Occipital lobe (tissue), 1 donor: ENCODE measurements at regions not wholly inside any gene's neighbourhood (a gene's known extent, or its start where the extent isn't known, plus 50 kb on each side); places are given as distances from the start of the nearest gene placed in this dataset.

Source experiments
- DNase-seq: peaks from one replicate; lab custom pipeline; 2025; lab: John Stamatoyannopoulos, UW

DNA sequence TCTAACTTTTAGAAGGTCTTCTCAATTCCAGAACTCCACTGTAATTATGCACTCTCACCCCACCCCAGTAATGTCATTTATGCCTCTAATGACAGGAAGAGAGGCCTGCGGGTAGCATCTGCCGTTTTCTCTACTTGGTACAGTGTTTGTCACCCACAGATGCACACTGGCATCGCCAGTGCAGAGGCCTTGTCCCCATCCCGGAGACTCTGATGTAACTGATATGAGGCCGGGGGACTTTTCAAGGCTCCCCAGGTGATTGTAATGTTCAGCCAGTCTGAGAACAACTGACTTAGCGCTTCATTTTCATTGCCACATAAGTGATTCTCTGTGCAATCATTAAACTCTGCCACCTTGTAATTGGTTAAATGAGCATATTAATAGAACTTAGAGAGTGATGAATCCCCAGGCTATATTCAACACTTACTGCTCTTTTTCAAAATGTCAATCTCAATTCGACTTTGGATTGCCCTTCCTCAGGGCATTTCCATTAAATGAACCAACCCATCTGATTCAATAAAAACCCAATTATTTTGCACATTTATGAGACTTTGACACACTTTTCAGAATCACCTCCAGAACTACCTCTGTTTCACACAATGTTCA, 113.2 kb downstream of the HERPUD2 start:
- DNase-seq = no peak

DNA sequence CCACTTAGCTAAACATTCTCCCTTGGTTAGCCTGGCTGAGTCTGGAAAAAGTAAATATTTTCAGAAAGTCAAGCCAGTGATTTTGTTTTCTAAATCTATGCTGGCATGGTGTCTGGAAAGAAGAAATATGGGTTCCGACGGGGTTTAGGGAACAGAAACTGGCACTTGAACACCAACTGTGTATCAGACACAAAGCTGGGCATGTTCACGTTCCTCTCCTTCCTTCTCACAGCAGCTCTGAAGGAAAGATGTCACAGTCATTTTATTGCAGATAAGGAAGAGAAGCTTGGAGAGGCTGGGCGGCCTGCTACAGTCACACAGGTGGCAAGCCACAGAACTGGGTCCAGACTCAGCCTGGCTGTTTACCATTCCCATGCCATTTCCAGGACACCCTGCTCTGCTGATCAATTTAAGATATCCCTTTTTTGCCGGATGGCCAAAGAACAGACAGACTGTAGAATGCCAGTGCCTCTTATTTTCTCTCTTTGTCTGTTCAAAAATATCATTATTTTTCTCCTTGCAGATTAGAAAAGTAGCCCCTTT, 118.8 kb downstream of the HERPUD2 start:
- DNase-seq = no peak

DNA sequence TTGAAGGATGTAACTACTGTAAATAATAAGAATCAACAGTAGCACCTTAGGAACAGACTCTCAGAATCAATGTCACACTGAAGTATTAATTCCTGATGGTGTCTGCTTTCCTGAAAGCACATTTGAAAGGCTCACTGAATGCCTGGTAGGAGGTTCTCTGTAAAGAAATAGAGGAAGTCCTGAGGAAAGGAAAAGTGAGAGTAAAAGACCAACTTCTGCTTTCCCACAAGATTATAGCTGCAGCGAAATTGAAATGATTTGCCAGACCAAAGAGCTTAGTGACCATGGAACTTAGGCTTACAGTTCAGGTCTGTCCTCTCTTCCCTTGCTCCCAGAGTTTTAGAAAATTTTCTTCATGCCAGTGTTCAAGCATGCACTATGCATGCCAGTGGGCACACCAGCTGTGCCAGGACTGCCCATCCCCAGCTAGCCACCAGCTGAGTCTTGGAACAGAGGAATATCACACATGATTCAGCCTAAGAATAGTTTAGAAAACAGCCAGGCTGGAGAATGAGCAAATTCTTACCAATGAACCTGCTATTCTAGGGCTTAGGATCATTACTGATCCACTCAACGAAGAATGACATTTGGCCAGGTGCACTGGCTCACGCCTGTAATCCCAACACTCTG, 123.2 kb downstream of the HERPUD2 start:
- no peak for DNase-seq

DNA sequence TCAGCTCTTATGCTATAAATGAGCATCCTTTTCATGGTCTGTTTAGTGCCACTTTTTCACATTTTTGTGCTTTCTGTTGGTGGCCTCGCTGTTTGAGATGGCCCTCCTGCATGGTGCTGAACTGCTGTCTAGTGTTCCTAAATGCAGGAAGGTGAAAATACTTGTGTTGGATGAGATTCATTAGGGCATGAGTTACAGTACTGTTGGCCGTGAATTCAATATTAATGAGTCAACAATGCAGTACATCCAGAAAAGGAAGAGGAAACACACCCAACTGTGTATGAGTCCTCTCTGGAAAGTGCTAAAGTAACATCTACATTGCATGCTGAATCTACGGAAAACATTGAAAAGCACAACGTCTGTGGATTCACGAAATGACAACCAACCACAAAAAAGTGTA, 124.0 kb downstream of the HERPUD2 start:
- DNase-seq = no peak

DNA sequence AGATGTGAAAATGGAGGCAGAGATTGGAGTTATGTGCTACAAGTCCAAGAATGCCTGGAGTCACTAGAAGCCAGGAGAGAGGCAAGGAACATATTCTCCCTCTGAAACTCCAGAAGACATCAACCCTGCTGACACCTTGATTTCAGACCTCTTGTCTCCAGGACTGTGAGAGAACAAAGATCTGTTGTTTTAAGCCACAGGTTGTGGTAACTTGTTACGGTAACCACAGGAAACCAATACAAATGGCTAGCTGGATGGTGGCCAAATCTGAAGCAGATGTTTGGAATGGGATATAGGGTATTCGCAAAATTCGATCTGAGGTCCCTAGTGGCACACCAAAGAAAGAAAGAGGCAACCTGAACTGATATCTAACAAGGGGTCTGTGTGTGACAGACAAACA, 129.0 kb downstream of the HERPUD2 start:
- DNase-seq = no peak

DNA sequence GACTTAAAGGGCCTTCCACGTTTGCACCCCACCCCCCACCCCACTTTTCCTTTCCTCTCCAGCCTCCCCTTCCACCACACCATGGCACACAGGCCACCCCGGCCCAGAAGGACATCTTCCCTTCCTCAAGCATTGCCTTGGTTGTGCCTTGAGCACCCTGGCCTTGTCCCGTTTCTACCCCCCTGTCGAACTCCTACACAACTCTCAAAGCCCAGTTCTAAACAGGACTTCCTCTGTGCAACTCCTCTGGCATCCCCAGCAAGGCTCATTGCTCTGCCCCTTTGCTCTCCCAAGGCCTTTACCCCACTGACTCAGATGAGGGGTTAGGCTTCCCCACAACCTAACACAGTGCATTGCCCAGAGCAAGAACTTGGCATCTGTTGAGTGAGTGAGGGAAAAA, 136.1 kb downstream of the HERPUD2 start:
- DNase-seq = no peak

DNA sequence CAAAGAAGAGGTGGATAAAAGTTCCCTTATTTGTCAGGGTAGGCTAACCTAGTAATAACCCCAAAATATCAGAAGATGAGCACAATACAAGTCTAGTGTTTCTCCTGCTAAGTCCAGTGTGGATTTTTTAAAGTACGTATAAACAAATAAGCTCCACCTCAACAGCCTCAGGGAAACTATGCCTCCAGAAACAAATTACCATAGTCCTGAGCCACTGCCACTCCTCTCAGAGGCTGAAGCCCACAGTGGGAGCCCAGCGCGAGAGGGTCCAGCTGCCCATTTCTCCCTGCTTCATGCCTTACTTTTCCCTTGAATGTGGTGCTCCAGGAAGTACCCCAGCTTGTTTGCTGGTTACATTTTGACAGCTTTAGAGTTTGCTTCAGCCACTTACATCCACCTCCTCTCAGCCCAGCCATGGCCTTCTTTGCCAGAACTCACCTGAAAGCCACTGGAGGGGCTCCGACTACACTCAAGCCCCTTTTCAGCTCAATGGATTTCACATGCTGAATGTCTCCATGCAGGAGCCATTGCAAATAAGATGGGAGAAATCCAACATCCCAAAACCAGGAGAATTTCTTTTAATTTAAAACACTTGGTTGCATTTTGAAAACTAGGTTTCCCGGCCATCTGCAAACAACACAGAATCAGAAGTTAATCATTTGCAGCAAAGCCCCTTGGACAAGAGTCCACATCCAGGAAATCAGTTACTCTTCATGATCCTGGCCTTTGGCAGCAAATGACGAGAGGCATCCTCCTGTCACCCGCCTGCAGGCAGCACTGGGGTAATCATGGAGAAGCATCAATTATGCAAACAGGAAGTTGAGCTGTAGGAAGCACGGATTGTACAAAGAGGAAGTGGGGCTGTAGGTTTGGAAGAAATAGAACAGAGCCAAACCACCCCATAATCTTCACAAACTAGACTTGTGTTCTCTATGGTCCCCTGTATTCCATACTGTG, 138.1 kb downstream of the HERPUD2 start:
- DNase-seq = no peak

DNA sequence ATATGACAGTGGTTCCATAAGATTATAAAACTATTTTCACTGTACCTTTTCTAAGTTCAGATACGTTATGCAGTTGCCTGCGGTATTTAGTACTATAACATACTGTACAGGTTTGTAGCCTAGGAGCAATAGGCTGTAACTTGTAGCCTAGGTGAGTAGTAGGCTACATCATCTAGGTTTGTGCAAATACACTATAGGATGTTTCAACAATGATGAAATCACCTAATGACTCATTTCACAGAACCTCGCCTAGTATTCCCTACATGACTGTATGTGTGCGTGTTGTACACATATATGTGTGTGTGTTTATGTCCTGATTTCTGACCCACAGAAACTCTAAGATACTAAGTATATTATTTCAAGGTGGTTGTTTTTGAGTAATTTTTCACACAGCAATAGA, 139.0 kb downstream of the HERPUD2 start:
- DNase-seq = no peak

DNA sequence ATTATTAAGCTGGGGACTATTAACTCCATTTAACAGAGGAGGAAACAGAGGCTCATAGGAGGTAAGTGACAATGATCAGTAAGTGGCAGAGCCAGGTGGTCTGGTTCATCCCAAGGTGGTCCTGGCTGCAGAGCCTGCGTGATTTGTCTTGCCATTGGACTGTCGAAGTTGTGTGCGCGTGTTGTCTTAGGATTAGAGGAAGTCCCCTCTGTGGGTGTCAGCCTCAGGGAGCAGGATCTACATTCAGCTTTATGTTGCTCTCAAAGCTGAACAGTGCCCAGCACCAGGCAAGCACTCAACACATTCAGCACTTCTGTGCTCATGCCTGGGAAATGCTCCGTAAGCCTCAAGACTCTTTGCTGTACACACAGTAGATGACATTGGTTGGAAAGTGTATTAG, 139.5 kb downstream of the HERPUD2 start:
- DNase-seq = no peak

DNA sequence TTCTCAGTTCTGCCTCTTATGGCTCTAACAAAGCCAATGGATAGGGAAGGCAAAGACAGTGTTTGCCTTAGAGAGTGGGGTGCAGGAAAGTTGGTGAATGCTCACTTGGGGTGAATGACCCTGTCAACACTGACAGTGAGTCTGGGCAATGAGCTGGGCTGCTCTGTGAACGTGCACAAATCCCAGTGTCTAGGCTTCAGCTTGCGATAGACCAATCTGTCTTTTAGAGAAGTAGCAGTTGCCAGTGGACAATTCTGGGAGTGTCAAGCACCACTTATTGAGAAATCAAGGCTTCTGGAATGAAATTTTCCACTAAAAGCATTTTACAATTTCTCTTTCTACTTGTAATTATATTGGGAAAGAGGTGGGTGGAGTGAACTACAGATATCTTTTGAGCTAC, 141.4 kb downstream of the HERPUD2 start:
- no peak for DNase-seq

DNA sequence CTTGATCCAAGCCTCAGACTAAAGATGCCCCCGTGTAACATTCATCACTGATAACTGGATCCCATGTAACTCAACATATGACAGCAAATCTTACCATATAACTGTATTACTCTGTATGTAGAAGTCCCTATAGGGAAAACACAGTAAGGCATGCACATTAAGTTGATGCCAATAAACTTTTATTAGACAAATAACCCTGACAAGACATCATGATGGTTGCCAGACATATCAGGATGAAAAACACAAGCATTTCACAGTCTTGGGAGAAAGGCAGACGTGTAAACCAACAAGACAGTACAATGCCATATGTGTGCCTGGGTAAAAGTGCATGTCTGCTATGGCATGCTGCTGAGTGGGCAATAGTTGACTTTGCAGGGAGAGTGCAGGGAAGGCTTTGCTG, 142.2 kb downstream of the HERPUD2 start:
- no peak for DNase-seq

DNA sequence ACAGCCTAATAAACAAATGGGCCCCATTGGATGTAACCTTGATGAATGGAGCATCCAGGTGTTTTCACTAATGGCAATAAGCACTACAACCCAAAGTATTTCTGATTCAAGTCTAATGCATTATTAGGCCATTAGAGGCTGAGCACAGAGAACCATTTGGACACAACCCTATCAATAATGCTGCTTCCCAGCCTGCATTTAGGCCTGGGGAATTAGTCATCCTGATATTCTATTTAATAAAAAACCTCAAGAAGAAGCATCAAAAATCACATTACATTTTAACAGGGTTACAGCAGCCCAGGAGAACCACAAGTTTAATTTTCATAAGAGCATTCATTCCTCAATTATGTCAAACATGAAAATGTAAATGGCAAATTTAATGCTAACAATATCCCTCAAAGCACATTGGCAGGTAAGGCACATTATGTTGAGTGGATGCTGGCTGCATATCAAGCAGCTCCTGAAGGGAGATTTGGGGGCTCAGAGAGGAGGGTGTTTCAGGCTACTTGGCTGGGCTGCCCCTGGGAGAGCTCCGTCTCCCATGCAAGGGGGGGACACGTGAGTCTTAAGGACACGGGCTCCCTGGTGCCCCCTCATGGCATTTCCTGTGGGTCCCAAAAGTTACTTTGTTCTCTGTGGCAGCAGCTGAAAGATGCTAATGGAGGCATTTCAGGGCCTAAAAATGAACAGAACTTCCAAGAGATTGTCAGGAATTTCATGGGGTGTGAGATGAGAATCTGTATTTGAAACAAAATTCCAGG, 143.4 kb downstream of the HERPUD2 start:
- DNase-seq = no peak

DNA sequence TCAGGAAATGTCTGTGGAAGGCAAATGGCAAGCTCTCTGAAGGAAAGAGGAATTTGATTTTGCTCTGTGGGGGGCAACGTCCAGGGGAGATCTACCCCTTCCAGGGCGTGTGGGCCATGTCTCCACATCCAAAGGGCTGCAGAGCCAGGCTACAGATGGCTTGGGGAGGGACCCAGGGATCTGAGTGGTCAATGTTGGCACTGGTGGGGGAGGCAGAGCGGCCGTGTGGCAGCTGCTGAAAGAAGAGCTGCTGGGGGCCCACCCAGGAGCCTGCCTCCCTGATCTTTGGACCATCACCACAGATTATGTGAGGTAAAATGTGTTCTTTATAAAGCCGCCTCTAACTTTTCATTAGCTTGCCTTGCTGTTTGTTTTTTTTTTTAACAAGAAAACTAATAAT, 144.1 kb downstream of the HERPUD2 start:
- no peak for DNase-seq

DNA sequence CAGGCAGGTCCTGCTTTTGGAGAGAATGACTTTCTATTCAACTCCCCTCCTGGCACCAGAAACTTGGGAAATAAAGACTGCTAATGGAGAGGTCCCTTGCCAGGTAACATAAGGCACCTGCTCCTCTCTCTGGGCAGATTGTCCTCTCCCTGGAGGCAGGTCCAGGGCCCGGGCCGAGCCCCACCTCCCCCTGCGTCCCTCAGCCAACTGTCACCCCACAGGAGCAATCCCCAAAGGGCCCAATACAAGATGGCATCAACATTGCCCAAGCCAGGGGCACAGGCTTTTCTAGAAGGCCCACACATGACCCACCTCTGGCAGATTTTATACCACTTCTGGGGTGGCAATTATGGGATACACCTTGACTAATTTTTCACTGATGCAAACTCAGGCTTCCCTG, 145.2 kb downstream of the HERPUD2 start:
- no peak for DNase-seq

DNA sequence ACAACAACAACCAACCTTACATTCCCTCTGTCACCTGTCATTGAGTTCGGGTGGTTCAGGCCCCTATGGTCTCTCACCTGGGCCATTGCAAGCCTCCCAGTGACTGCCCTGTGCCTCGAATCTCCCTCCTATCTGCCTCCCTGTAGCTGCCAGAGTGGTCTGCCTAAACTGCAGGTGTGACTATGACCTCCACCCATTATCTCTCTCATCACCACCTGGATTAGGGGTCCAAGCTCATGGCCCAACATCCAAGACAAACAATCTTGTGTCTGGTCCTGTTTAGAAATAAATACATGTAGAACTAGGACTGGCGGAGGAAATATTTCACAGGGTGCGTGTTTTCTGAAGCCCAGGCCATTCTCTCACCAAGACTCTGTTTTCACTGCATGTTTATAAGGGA, 146.6 kb downstream of the HERPUD2 start:
- DNase-seq = no peak

DNA sequence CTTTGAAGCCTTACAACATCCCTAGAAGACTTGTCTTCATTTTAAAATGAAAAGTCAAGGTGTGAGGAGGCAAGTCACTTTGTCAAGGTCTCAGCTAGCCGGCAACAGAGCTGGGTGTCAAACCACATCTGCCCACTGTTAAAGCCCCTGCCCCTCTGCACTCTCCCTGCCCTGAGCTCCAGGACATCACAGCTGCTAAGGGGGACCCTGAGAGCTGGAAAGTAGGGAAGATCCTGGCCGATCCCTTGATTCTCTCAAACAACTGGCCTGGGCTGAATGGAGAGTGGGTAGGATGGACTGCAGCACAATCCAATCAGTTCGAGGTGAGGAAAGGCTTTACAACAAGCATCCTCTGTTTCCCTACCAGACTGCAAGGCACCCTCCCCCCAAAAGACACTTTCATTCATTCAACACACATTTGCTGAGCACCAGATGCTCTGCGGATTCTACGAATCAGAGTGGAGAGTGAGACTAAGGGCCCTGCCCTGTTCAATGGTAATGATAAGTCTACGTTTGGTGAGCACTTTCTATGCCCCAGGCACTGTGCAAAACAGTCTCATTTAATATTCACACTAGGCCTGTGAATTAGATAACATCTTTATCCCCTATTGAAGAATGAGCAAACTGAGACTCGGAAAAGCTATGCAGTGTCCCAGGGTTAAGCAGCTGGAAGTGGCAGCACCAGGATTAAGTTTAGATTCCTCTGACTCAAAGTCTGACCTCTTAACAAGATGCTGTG, 148.1 kb downstream of the HERPUD2 start:
- DNase-seq = no peak

DNA sequence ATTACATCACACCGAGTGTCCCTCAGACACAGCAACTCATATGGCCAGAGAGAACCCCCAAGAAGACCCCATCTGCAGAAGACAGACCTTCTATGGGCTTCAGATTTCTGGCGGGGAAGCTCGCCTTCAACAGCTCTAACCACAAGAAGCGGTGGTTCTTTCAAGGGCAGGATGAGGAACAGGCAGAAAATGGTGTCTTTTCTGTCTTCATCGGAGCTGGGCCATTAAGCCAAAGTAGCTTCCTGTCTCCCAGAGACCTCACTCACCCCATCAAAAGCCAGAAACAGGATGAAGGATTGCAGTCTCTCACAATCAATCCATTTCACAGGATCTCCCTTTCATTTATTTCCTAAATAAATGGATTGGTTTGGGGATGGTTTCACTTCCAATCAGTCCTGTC, 149.1 kb downstream of the HERPUD2 start:
- DNase-seq = no peak

DNA sequence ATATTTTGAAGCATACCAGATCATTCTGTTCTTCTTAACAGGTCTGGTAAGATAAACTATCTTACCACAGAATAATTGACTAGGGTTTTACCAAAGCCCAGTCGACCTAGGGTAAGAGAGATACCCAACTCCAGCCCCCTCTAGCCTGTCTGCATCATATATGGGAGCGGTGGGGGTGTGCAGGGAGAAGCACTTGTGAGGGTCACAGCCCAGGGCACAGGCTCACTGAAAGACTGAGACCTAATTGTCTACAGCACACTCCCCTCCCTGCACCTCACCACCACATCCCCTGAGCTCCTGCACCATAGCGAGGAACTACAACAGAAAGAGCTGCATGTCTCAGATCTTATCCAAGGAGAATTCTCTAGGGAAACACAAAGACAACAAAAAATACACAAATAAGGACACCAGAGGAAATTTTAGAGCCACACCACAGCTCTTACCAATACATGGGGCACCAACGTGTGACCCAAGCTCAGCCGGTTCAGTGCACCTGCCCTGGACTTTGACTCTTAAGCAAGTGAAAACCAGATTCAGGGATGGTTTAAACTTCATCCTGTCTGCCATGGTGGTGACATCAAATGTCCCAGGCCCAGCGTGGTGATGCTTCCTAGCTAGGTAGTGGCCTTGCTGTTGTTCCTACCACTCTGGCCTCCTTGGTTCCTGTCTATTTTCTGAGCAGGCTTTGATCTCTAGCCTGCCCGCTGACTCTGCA, 150.8 kb downstream of the HERPUD2 start:
- DNase-seq = no peak

DNA sequence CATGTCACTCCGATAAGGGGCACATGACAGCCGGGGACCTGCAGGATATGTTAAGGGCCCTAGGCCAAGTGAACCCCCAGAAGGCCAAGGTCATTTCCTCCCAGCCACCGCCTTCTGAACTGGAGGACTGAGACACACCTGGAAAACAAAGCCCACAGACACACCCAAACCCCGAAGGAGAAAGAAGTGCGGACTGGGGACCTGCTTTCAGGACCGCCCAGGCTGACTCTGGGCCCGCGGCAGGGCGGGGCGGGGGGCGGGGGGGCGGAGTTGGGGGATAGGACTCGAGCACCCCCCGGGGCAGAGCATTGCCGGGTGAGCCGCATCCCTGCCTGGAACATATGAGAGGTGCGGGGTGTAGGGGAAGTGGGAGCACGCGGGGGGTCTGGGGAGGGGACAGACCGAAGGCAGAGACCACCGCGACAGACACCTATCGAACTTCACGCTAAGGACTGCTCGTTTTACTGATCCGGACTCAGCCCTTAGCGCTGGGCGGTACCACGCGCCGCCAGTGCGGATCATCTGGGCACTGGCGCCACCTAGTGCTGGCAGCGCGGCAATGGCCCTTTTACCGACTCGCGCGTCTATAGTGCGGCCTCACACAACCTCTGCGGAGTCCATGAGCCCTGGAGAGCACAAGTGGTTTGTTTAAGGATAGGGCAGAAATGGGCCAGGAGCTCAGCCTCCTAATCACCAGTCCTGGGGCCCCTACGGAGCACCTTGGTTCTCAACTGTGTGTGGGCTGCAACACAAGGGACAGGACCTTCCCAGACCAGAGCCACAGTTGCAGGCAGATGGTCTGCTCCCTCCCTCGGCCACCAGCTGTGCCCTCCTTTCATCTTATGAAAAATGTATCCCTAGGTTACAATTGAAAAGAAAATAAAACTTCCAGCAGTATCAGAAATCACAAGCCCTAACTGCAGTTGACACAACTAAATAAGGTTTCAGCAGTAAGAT, 157.6 kb downstream of the HERPUD2 start:
- peak; percentile 70 for DNase-seq
